ENCODE measurements at regions not wholly inside any gene's neighbourhood (a gene's known extent, or its start where the extent isn't known, plus 50 kb on each side); places are given as distances from the start of the nearest gene placed in this dataset.

GRCh38 chr22:48018346-48018745 is 1255.9 kb downstream of the TBC1D22A start:
- WGBS, 5 donors, result 61 to 81% (median 73%) methylated on average over 5 of the region's 5 CpGs
- Histone ChIP-seq H3K27me3 (replicated peaks in 1 of 7) (peaks cover 0 to 41% (median 0%) of the 10 kb centered on the region in 7 donors), H3K4me1 (no peaks in the 10 kb centered on the region), H3K4me3 (no peak overlapping the region), H3K27ac (no peak overlapping the region), H3K36me3 (no peaks in the 10 kb centered on the region), H3K9me3 (peaks cover 0 to 34% (median 20%) of the 10 kb centered on the region in 8 donors)
- no peak for DNase-seq
- TF ChIP-seq POLR2A (IDR thresholded peaks at IDR 0.05) (no peak), POLR2AphosphoS5 (IDR thresholded peaks at IDR 0.05) (no peak)
- intact Hi-C loops (cut with DNase I; ENCODE audit: low total_unique reads), result no loop called here

- Histone ChIP-seq H3K4me3 (no peak overlapping the region), H3K9me3 (peaks cover 0 to 25% (median 16%) of the 10 kb centered on the region in 8 donors), H3K4me1 (no peaks in the 10 kb centered on the region), H3K27me3 (replicated peaks in 1 of 7) (peaks cover 0 to 41% (median 0%) of the 10 kb centered on the region in 7 donors), H3K36me3 (no peaks in the 10 kb centered on the region), H3K27ac (no peak overlapping the region)
- WGBS, 5 donors, result 85 to 94% (median 89%) methylated on average over 5 of the region's 5 CpGs
- TF ChIP-seq POLR2A (IDR thresholded peaks at IDR 0.05) (no peak), POLR2AphosphoS5 (IDR thresholded peaks at IDR 0.05) (no peak)
- TF ChIP-seq, protein P1, sequence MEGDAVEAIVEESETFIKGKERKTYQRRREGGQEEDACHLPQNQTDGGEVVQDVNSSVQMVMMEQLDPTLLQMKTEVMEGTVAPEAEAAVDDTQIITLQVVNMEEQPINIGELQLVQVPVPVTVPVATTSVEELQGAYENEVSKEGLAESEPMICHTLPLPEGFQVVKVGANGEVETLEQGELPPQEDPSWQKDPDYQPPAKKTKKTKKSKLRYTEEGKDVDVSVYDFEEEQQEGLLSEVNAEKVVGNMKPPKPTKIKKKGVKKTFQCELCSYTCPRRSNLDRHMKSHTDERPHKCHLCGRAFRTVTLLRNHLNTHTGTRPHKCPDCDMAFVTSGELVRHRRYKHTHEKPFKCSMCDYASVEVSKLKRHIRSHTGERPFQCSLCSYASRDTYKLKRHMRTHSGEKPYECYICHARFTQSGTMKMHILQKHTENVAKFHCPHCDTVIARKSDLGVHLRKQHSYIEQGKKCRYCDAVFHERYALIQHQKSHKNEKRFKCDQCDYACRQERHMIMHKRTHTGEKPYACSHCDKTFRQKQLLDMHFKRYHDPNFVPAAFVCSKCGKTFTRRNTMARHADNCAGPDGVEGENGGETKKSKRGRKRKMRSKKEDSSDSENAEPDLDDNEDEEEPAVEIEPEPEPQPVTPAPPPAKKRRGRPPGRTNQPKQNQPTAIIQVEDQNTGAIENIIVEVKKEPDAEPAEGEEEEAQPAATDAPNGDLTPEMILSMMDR (IDR thresholded peaks at IDR 0.05 in 8 of 11, conservative IDR thresholded peaks at IDR 0.05 in 3 of 11), result no peak
- no peak for DNase-seq
- intact Hi-C loops (cut with DNase I; ENCODE audit: low total_unique reads), result no loop called here
Measured at GRCh38 chr22:48015701-48016100, 1253.3 kb downstream of the TBC1D22A start.

DNA sequence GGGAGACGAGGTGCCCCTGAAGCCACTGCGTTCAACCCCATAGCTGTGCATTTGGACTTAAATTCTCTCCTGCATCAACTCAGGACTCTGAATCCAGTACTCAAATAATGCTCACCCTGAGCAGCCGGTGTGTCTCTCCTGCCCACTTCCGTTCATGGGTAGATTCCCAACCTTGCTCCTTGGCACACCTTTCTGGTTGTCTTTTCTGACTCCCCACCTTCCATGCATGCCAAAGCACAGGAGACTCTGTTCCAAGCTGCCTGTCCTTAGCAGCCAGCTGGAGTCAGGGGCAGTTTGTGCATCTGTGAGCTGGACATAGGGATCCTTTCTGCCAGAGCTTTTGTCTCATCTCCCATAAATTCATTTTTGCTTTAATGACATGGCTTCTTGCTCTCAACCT is 1242.5 kb downstream of the TBC1D22A start:
- no peak overlapping the region for H3K4me3 ChIP-seq
- DNase-seq, result no peak
- H3K4me1 ChIP-seq, result no peaks in the 10 kb centered on the region
- TF ChIP-seq POLR2A (IDR thresholded peaks at IDR 0.05) (no peak), POLR2AphosphoS5 (IDR thresholded peaks at IDR 0.05) (no peak)
- TF ChIP-seq, protein P1 (IDR thresholded peaks at IDR 0.05 in 8 of 11, conservative IDR thresholded peaks at IDR 0.05 in 3 of 11), result no peak
- H3K27me3 ChIP-seq (replicated peaks in 1 of 7), result peaks cover 0 to 5% (median 0%) of the 10 kb centered on the region in 7 donors
- WGBS, 5 donors, result 86 to 97% (median 93%) methylated on average over 2 to 4 of the region's 4 CpGs
- intact Hi-C loops (cut with DNase I; ENCODE audit: low total_unique reads), result no loop called here
- no peaks in the 10 kb centered on the region for H3K9me3 ChIP-seq
- H3K27ac ChIP-seq, result no peak overlapping the region
- H3K36me3 ChIP-seq, result no peaks in the 10 kb centered on the region

GRCh38 chr22:48004038-48004437 is 1241.6 kb downstream of the TBC1D22A start:
- peaks cover 0 to 5% (median 0%) of the 10 kb centered on the region in 7 donors for H3K27me3 ChIP-seq (replicated peaks in 1 of 7)
- 52 to 72% (median 61%) methylated on average over 6 of the region's 6 CpGs for WGBS, 5 donors
- no peaks in the 10 kb centered on the region for H3K36me3 ChIP-seq
- H3K4me3 ChIP-seq, result no peak overlapping the region
- intact Hi-C loops (cut with DNase I; ENCODE audit: low total_unique reads), result no loop called here
- H3K9me3 ChIP-seq, result no peaks in the 10 kb centered on the region
- TF ChIP-seq POLR2AphosphoS5 (IDR thresholded peaks at IDR 0.05) (no peak), POLR2A (IDR thresholded peaks at IDR 0.05) (no peak)
- TF ChIP-seq, protein P1 (IDR thresholded peaks at IDR 0.05 in 8 of 11, conservative IDR thresholded peaks at IDR 0.05 in 3 of 11), result no peak
- H3K4me1 ChIP-seq, result no peaks in the 10 kb centered on the region
- no peak for DNase-seq
- H3K27ac ChIP-seq, result no peak overlapping the region

DNA sequence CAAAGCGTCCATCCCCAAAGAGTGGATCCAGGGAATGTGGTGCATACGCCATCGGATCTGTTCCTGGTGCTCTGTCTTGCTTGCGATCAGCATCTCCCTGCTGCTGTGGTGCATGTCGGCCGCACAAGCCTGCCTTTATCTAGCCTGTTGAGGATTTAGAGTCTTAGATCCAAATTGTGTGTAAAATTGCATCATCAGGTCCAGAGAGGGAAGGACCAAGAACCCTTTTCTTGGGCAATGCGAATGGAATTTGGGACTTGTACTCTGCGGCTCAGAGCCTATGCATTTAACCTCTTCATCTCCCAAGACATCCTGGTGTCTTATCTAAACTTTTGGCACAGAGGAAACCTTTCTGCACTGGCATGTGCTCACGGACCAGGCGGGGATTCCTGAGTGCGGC is 1238.7 kb downstream of the TBC1D22A start:
- WGBS, 5 donors, result 81 to 93% (median 87%) methylated on average over 11 of the region's 11 CpGs
- H3K36me3 ChIP-seq, result no peaks in the 10 kb centered on the region
- intact Hi-C loops (cut with DNase I; ENCODE audit: low total_unique reads), result no loop called here
- H3K27ac ChIP-seq, result no peak overlapping the region
- TF ChIP-seq, protein P1 (IDR thresholded peaks at IDR 0.05 in 8 of 11, conservative IDR thresholded peaks at IDR 0.05 in 3 of 11), result no peak
- TF ChIP-seq POLR2A (IDR thresholded peaks at IDR 0.05) (no peak), POLR2AphosphoS5 (IDR thresholded peaks at IDR 0.05) (no peak)
- H3K4me3 ChIP-seq, result no peak overlapping the region
- H3K4me1 ChIP-seq, result no peaks in the 10 kb centered on the region
- no peaks in the 10 kb centered on the region for H3K9me3 ChIP-seq
- peaks cover 0 to 5% (median 0%) of the 10 kb centered on the region in 7 donors for H3K27me3 ChIP-seq (replicated peaks in 1 of 7)
- DNase-seq, result no peak

Data from spleen (tissue), 11 donors.